ENCODE measurements at regions not wholly inside any gene's neighbourhood (a gene's known extent, or its start where the extent isn't known, plus 50 kb on each side); places are given as distances from the start of the nearest gene placed in this dataset.

GRCh38 chr5:89280103-89281037 lies 397.4 kb upstream of the MEF2C start:
- DNase-seq: no peak

GRCh38 chr5:89279391-89280036 lies 396.5 kb upstream of the MEF2C start:
- DNase-seq: no peak

- no peak for DNase-seq
These were observed 394.8 kb upstream of the MEF2C start for GRCh38 chr5:89277816-89278215.

DNA sequence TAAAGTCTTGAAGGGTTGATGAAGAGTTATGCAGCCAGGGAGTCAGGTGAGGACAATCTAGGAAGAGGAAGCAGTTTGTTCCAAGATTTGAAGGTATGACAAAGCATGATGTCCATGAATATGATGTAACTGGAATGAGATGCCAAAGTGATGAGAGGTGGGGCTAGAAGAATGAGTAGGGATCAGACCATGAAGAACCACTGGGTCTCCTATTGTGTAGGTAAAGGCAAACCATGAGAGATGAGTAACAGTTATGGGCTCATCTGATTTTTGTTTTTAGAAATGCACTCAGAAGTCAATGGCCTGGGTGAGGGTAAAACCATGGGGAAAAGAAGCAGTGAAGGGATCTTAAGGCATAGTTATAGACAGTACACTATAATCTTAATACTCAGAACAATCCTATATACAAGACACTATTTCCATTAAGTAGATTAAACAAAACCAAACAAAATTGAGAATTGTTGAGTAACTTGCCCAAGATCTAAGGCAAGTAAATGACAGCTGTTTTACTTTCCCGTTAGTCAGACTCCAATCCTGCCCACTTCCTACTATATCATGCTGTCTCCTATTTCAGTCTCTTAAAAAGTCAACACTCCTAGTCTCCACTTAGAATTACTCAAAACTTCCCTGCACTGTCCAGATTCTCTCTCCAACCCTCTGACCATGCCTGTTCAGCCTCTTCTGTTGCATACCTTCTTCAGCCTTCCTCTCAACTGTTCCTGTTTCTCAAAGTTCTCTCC lies 393.8 kb upstream of the MEF2C start:
- DNase-seq: no peak

DNA sequence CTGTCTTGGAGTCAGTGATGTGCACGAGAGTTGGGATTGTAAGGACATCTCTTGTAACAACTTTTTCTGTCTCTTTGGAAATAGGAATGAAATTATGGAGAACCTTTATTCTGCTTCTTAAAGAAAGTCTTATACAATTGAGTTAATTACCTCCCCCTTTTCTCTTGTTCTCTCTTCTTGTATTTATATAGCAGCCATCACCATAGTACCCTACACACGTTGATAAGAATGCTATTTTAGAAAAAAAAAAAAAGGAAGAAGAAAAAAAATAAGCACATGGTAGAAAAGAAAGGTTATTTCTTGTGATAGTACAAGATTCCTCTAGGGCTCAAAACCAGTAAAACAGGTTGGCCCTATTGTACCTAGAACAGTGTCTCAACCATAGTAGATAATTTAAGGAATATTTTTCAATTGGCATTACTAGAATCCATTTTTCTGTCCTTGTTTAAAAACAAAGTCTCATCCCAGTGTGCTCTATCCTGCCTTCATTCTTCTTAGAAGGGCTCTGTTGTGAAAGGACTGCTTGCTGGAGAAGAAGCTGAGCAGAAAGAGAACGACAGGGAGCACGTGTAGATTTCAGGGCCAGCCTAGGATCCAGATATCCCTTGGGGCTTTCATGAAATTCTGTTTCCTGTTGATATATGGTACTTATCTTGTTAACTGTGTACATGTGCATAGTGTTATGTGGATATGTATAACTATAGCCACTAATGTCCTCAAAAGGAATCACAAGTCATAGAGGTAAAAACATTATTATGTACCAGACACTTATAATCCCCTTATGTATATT lies 392.3 kb upstream of the MEF2C start:
- DNase-seq: no peak

DNA sequence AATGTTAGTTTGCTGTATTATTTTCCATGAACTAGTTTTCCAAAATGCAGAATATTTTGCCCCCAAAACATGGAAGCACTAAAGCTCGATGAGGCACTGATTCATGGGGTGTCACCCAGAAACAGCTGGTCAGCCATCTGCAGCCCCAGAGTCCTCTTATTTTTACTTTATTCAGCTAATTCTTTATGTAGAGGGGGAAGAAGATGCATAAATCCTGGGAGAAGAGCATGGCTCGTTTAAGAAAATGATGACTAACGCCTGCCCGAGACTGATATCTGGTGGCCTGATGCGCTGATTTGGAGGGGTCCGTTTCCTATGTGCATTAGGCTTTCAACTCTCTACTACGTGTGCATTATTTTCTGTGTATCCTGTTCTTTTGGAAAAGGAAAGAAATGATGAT lies 390.3 kb upstream of the MEF2C start:
- no peak for DNase-seq

DNA sequence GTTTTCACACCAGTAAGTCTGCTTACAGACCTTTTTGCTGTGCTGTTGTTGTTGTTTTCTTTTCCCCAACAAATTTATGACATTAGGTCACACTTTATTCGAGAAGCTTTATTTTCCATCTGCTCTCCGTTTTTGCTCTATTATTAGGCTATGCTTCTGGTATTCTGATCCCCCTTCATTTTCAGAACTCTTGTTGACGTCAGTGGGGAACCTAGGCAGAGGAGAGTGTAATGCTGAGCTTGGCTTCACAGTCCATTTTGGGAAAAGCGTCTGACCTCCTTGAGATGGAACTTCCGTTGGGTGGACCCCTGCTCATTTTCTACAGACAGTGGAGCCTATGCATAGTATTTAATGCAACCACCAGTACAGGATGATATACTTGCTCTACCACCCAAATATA lies 387.9 kb upstream of the MEF2C start:
- no peak for DNase-seq

GRCh38 chr5:89269721-89270120 lies 386.7 kb upstream of the MEF2C start:
- DNase-seq: no peak

DNA sequence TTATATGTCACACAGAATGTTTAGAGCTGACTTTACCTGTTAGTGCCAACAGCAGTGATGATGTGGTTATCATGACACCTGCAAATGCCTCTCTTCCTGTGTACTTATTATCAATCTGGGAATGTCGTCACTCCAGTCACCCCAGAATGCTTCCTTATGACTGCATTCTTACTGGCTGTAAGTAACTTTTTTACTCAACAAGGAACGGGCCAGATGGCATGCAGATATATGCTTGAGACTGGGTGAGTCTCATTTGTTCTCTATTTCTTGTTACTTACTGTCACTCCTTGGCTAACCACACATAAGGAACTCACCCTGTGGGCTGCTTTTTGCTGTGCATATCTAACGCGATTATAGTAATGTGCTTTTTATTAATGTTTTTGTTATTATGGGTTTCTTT lies 385.5 kb upstream of the MEF2C start:
- no peak for DNase-seq

DNA sequence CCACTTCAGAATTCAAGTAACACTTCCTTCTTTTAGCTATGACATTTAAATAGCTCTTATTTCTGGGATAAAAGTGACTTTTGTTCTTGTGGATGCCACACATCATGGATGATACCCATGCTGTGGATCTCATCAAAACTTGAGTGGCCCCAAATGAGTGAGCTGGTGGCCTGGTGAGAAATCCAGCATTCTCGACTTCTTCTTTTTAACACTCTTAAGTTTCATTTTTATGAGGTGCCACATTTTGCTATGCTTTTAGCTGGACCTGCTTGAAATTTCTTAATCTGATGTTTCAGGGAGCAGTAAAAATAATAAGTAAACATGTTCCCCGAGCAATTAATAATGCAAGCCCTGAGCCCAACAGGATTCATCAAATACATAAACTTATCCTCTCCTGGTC lies 384.8 kb upstream of the MEF2C start:
- DNase-seq: no peak

DNA sequence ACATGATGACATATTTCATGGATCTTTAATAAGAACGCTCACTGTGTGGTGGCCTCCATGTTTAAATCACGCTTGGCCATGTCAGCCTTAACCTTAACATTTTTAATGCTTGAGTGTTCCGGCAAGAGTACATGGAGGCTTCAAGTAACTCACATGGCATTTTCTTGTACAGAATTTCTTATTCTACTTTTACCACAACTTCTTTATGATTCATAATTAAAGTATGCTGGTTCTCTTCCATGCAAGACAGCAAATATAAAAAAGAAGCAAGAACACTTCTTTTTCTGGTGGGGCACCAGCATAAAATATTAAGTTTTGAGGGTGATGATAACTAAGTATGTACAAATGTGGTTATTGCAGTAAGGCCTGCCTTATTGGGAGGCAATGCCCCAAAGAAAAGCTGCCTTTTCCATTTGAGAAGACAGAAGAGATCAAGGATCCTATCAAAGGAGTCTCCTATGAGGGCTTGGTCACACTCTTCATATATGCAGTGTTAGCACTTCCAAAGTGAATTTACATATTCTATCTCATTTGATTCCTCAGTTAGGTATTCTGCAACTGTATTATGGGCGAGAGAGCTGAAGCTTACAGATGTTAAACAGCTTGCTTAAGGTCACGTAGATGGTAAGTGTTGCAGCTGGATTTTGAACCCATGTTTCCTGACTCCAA lies 382.7 kb upstream of the MEF2C start:
- DNase-seq: no peak

DNA sequence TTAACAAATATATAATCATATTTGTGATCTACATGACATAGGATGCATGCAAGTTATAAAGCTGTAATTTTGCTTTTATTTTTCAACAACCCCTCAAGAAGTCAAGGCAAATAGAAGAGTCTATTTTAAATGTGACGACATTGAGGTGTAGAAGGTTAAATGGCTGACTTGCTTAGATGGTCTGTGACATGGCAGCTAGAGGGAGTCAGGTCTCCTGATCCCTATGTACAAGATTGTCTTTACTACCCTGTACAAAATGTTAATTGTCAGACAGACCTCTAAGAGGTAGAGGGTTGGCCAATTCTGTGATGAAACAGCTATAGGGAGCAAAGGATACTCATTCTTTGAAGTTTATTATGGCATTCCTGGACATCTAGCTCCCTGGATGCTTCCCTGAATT lies 380.9 kb upstream of the MEF2C start:
- DNase-seq: no peak

- DNase-seq: no peak
These were observed 379.0 kb upstream of the MEF2C start for GRCh38 chr5:89262030-89262429.

- no peak for DNase-seq
These were observed 377.3 kb upstream of the MEF2C start for GRCh38 chr5:89260254-89260653.

GRCh38 chr5:89255845-89256463 lies 373.0 kb upstream of the MEF2C start:
- no peak for DNase-seq

GRCh38 chr5:89253666-89254352 lies 370.8 kb upstream of the MEF2C start:
- no peak for DNase-seq

GRCh38 chr5:89246864-89247263 lies 363.9 kb upstream of the MEF2C start:
- DNase-seq: no peak

DNA sequence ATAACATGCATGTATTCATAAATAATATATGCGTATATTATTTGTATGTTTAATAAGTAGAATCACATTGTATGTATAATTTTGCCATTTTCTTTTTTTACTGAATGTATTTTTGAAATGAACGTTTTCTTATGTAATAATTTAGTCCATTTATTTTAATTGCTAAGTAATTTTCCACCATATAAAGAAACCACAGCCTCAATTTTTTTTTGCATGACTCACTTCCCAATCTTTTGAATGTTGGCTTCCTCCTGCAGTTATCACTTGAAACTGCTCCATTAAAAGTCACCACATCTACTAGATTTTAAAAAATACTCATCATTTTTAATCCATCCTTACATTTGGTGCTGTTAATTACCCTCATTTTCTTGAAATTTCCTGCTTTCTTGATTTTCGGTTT lies 363.3 kb upstream of the MEF2C start:
- DNase-seq: no peak

GRCh38 chr5:89243611-89244010 lies 360.6 kb upstream of the MEF2C start:
- no peak for DNase-seq

DNA sequence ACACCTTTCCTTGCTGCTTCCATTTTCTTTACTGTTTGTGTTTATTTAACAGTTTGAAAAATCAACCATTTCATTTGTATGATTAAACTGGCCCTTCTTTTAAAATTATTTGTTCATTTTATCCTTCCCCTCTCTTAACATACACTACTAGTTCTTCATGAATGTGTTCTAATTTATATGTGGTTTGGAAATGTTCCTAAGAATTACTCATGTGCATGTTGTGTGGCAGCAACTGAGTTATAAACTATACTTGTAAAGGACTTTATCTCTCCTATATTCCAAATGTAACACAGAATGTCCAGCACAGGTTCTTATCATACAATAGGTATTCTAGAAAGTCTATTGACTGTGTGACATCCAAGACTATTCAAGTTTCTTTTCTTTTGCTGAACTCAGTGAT lies 358.2 kb upstream of the MEF2C start:
- no peak for DNase-seq

GRCh38 chr5:89236900-89237299 lies 353.9 kb upstream of the MEF2C start:
- no peak for DNase-seq

Measured in NCI-H1105 treated with DMSO at 0.1 percent for 48 hours (cell line).